Stomach smooth muscle (tissue), 2 donors: ENCODE measurements at regions not wholly inside any gene's neighbourhood (a gene's known extent, or its start where the extent isn't known, plus 50 kb on each side); places are given as distances from the start of the nearest gene placed in this dataset.

Experiments used
- H3K27ac ChIP-seq: one replicate; pipeline ENCODE4 v1.7.0; 2013; ENCODE audit warnings: mild to moderate bottlenecking, low read length, inconsistent platforms
- H3K27me3 ChIP-seq, 2 donors: one replicate each; pipeline ENCODE4 v1.7.0; 2013; ENCODE audit warnings: low read length in 2 of 2; ENCODE audit not compliant: insufficient read depth in 2 of 2, control insufficient read depth in 1 of 2
- H3K36me3 ChIP-seq, 2 donors: one replicate each; pipeline ENCODE4 v1.7.0; 2013; ENCODE audit warnings: low read length in 2 of 2; ENCODE audit not compliant: control insufficient read depth in 2 of 2, insufficient read depth in 2 of 2
- H3K4me1 ChIP-seq: one replicate; pipeline ENCODE4 v1.7.0; 2013; ENCODE audit warnings: low read length; ENCODE audit not compliant: control insufficient read depth, insufficient read depth
- H3K4me3 ChIP-seq, 2 donors: one replicate each; pipeline ENCODE4 v1.7.0; 2013; ENCODE audit warnings: low read length in 2 of 2
- H3K9ac ChIP-seq, 2 donors: one replicate each; pipeline ENCODE4 v1.7.0; 2013; ENCODE audit warnings: low read length in 2 of 2, mild to moderate bottlenecking in 1 of 2
- H3K9me3 ChIP-seq, 2 donors: one replicate each; pipeline ENCODE4 v1.7.0; 2013; ENCODE audit warnings: low read length in 2 of 2; ENCODE audit not compliant: control insufficient read depth in 2 of 2
- donor health status: healthy.
- donor health status: Pancreatic carcinoma.

GRCh38 chr13:21976159-21976558 lies 305.3 kb downstream of the FGF9 start:
- Histone ChIP-seq H3K9me3 (no peaks in the 10 kb centered on the region), H3K4me1 (peaks cover 2% of the 10 kb centered on the region), H3K9ac (no peak overlapping the region), H3K36me3 (no peaks in the 10 kb centered on the region), H3K27me3 (peaks cover 0 to 2% of the 10 kb centered on the region in 2 donors), H3K4me3 (no peak overlapping the region), H3K27ac (no peak overlapping the region)

DNA sequence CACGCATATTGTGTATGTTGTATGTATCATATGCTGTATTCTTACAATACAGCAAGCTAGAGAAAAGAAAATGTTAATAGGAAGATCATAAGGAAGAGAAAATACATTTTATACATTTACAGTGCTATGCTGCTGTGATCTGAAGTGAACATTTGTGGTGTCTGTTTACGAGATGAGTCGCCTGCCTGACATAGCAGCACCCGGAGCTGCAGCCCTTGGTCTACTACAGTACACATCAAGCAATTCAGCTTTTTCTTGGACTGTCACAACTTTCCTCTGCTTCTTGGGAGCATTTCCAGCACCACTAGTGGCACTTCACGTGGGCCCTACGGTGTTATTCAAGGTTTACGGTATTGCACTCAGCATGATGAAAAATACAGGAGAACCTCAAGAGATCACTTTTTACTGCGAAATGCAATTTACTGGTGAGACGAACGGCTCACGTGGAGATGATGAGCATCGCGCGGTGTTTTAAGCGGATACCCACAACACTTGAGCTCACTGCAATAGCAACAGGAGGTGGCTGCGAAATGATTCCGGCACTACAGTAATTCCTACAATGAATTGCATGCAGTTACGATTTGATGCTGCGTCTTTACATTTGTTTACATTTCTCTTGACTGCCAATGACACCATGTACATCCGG lies 308.4 kb downstream of the FGF9 start:
- H3K9ac ChIP-seq: no peak overlapping the region
- H3K4me3 ChIP-seq: no peak overlapping the region
- H3K36me3 ChIP-seq: no peaks in the 10 kb centered on the region
- H3K27me3 ChIP-seq: peaks cover 0 to 2% of the 10 kb centered on the region in 2 donors
- no peaks in the 10 kb centered on the region for H3K4me1 ChIP-seq
- no peak overlapping the region for H3K27ac ChIP-seq
- H3K9me3 ChIP-seq: no peaks in the 10 kb centered on the region

GRCh38 chr13:21980049-21980448 lies 309.2 kb downstream of the FGF9 start:
- Histone ChIP-seq H3K9me3 (no peaks in the 10 kb centered on the region), H3K27me3 (no peaks in the 10 kb centered on the region), H3K36me3 (no peaks in the 10 kb centered on the region), H3K9ac (no peak overlapping the region), H3K4me1 (no peaks in the 10 kb centered on the region), H3K4me3 (no peak overlapping the region), H3K27ac (no peak overlapping the region)

- Histone ChIP-seq H3K4me3 (no peak overlapping the region), H3K9me3 (no peaks in the 10 kb centered on the region), H3K27me3 (no peaks in the 10 kb centered on the region), H3K36me3 (no peaks in the 10 kb centered on the region), H3K27ac (no peak overlapping the region), H3K4me1 (peaks cover 2% of the 10 kb centered on the region), H3K9ac (no peak overlapping the region)
These were observed 313.3 kb downstream of the FGF9 start for GRCh38 chr13:21984156-21984555.

DNA sequence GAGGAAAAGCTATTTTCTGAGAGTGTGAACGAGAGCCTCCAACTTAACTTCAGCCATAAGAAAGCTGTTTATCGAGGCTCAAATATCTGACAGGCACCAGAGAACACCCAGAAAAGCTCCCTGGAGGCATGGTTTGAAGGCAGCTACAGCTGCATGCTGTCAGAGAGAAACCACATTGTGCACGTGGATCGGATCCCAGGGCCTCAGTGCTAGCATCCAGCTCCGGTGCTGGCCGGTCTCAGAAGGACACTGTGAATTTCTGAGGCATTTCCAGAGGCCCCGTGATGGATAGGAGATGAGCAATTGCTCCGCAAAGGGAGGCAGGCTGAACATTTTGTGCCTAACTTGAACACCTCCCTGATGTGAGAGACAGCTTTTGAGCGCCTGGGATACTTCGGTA lies 315.7 kb downstream of the FGF9 start:
- Histone ChIP-seq H3K9ac (no peak overlapping the region), H3K4me3 (no peak overlapping the region), H3K36me3 (no peaks in the 10 kb centered on the region), H3K27ac (no peak overlapping the region), H3K9me3 (no peaks in the 10 kb centered on the region), H3K27me3 (no peaks in the 10 kb centered on the region), H3K4me1 (peaks cover 2% of the 10 kb centered on the region)

- H3K9me3 ChIP-seq: no peaks in the 10 kb centered on the region
- peaks cover 2% of the 10 kb centered on the region for H3K4me1 ChIP-seq
- H3K36me3 ChIP-seq: no peaks in the 10 kb centered on the region
- no peak overlapping the region for H3K9ac ChIP-seq
- no peak overlapping the region for H3K4me3 ChIP-seq
- H3K27me3 ChIP-seq: no peaks in the 10 kb centered on the region
- H3K27ac ChIP-seq: no peak overlapping the region
These were observed 316.9 kb downstream of the FGF9 start for GRCh38 chr13:21987793-21988192.

DNA sequence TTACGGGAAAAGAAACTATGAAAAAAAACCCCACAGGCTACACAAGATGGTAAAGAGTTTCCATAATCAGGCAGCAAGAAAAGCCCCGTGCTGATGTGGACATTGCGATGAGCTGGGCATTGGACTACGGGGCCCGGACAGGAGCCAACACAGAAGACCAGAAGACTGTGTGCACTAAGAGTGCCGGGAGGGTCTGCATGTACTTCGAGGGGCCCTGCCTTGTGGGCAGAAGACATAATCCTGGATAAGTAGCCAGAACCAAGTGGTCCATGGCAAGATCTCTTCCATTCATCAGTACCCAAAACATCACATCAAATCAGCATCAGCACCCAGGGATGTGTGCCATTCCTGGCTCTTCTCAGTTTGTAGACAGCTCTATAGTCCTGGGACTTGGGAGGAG lies 317.8 kb downstream of the FGF9 start:
- Histone ChIP-seq H3K27me3 (no peaks in the 10 kb centered on the region), H3K36me3 (no peaks in the 10 kb centered on the region), H3K9me3 (no peaks in the 10 kb centered on the region), H3K4me3 (no peak overlapping the region), H3K4me1 (peaks cover 2% of the 10 kb centered on the region), H3K27ac (no peak overlapping the region), H3K9ac (no peak overlapping the region)

GRCh38 chr13:21996049-21996448 lies 325.2 kb downstream of the FGF9 start:
- H3K27ac ChIP-seq: no peak overlapping the region

GRCh38 chr13:21997726-21998125 lies 326.9 kb downstream of the FGF9 start:
- H3K27ac ChIP-seq: no peak overlapping the region
- H3K4me3 ChIP-seq: no peak overlapping the region
- no peaks in the 10 kb centered on the region for H3K36me3 ChIP-seq
- no peak overlapping the region for H3K9ac ChIP-seq
- H3K9me3 ChIP-seq: no peaks in the 10 kb centered on the region
- peaks cover 0 to 2% of the 10 kb centered on the region in 2 donors for H3K27me3 ChIP-seq
- no peaks in the 10 kb centered on the region for H3K4me1 ChIP-seq

More at GRCh38 chr13:21996049-21996448, 325.2 kb downstream of the FGF9 start:
- Histone ChIP-seq H3K4me3 (no peak overlapping the region), H3K9me3 (no peaks in the 10 kb centered on the region), H3K36me3 (no peaks in the 10 kb centered on the region), H3K9ac (no peak overlapping the region), H3K27me3 (peaks cover 0 to 2% of the 10 kb centered on the region in 2 donors), H3K4me1 (no peaks in the 10 kb centered on the region)

GRCh38 chr13:21998279-21998990 lies 327.6 kb downstream of the FGF9 start:
- Histone ChIP-seq H3K9me3 (no peaks in the 10 kb centered on the region), H3K9ac (no peak overlapping the region), H3K27ac (no peak overlapping the region), H3K27me3 (peaks cover 0 to 2% of the 10 kb centered on the region in 2 donors), H3K36me3 (no peaks in the 10 kb centered on the region), H3K4me3 (no peak overlapping the region), H3K4me1 (no peaks in the 10 kb centered on the region)

DNA sequence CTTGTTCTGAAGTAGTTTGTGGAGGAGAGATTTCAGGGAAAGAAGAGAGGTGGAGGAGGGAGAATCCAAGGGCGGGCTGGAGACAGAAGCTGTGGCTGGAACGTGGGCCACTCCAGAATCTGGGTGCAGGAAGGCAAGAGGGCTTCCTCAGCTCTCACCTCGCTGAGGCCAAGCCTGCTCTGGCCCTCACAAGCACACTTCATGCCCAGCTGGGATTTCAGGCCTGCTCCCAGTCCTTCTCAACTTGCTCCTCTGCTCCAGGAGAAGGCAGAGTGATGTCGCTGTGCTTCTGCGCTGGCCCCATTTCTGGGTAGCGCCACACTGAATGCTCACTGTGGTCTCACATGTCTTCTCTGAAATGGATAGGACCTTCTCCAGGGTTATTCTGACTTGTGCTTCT lies 328.8 kb downstream of the FGF9 start:
- Histone ChIP-seq H3K27me3 (peaks cover 0 to 2% of the 10 kb centered on the region in 2 donors), H3K36me3 (no peaks in the 10 kb centered on the region), H3K9ac (no peak overlapping the region), H3K9me3 (no peaks in the 10 kb centered on the region), H3K27ac (no peak overlapping the region), H3K4me1 (no peaks in the 10 kb centered on the region), H3K4me3 (no peak overlapping the region)
